Endothelial cell of umbilical vein (primary cell): ENCODE measurements at regions not wholly inside any gene's neighbourhood (a gene's known extent, or its start where the extent isn't known, plus 50 kb on each side); places are given as distances from the start of the nearest gene placed in this dataset.

ENCODE experiments used
- BruUV-seq: library from RNA; stranded (reverse); fragments of 400-500 nt; replicated peaks from 2 replicates; lab custom pipeline; 2021; lab: Mats Ljungman, UMichigan
- CTCF ChIA-PET: fragments of 300-600, 350-600 bp; sonication (Branson Sonifier 250); formaldehyde crosslinking; loops from one replicate; lab custom pipeline; 2021; ENCODE audit warnings: antibody characterized with exemption, inconsistent platforms; lab: Charles Lee
- POLR2A ChIA-PET: fragments of 300-600, 350-600 bp; sonication (Branson Sonifier 250); formaldehyde crosslinking; loops from one replicate; lab custom pipeline; 2021; ENCODE audit warnings: antibody characterized with exemption, inconsistent platforms; lab: Charles Lee
- DNase-seq: peaks from one replicate; pipeline ENCODE4 v3.0.0-alpha.2; 2011; ENCODE audit warnings: low read depth, low spot score
- FAIRE-seq: peaks from 2 replicates; lab custom pipeline; 2011; peaks lifted over from hg19 to GRCh38; lab: Jason Lieb, UNC
- H2AFZ ChIP-seq: 2 replicates; pipeline ENCODE4 v1.6.0; 2012; ENCODE audit warnings: low read depth, low read length, control low read depth, inconsistent platforms
- H3K27ac ChIP-seq: 2 replicates; pipeline ENCODE4 v1.5.1; 2011; ENCODE audit warnings: low read depth, mild to moderate bottlenecking, control low read depth, low read length, moderate library complexity; ENCODE audit not compliant: insufficient read depth
- H3K27me3 ChIP-seq, 2 experiments: 2 replicates each; pipeline versions ENCODE4 v1.6.0 to v1.6.1; 2011; ENCODE audit warnings: low read length in 2 of 2, mixed read lengths in 1 of 2; ENCODE audit not compliant: control insufficient read depth in 2 of 2, insufficient read depth in 2 of 2
- H3K36me3 ChIP-seq, 2 experiments: 2 replicates in 1 of 2; 3 replicates in 1 of 2; pipeline ENCODE4 v1.5.1; 2011; ENCODE audit warnings: low read length in 2 of 2, mild to moderate bottlenecking in 1 of 2, moderate library complexity in 1 of 2; ENCODE audit not compliant: control insufficient read depth in 2 of 2, insufficient read depth in 2 of 2; ENCODE audit errors: extremely low read depth in 1 of 2
- H3K4me1 ChIP-seq: 3 replicates; pipeline ENCODE4 v1.5.1; 2011; ENCODE audit warnings: mild to moderate bottlenecking, low read length; ENCODE audit not compliant: control insufficient read depth, insufficient read depth; ENCODE audit errors: extremely low read depth
- H3K4me2 ChIP-seq: 2 replicates; pipeline ENCODE4 v1.6.1; 2011; ENCODE audit warnings: low read length, control low read depth, mixed read lengths; ENCODE audit not compliant: insufficient read depth
- H3K4me3 ChIP-seq, 3 experiments: fragments of 200-600 bp in 1 of 3; sonication (generic), shearing (Covaris generic) in 1 of 3; replicated peaks in 1 of 3; 2 replicates each; pipeline ENCODE4 v1.5.1; 2011 to 2016; ENCODE audit warnings: control low read depth in 3 of 3, low read length in 3 of 3, mild to moderate bottlenecking in 2 of 3, inconsistent platforms in 1 of 3, low read depth in 1 of 3, moderate library complexity in 1 of 3; ENCODE audit not compliant: insufficient read depth in 1 of 3
- H3K79me2 ChIP-seq: 2 replicates; pipeline ENCODE4 v1.6.0; 2012; ENCODE audit warnings: low read length, inconsistent platforms; ENCODE audit not compliant: control insufficient read depth, insufficient read depth
- H3K9ac ChIP-seq: replicated peaks from 2 replicates; pipeline ENCODE3; 2011; ENCODE audit warnings: low read length, control low read depth; ENCODE audit not compliant: insufficient read depth; ENCODE audit errors: extremely low read depth
- H3K9me1 ChIP-seq: replicated peaks from 3 replicates; pipeline ENCODE4 v1.6.0; 2011; ENCODE audit warnings: mild to moderate bottlenecking, low read length; ENCODE audit not compliant: control insufficient read depth, insufficient read depth; ENCODE audit errors: extremely low read depth
- H3K9me3 ChIP-seq: replicated peaks from 2 replicates; pipeline ENCODE4 v1.5.1; 2012; ENCODE audit warnings: low read length, inconsistent platforms; ENCODE audit not compliant: control insufficient read depth, insufficient read depth
- H4K20me1 ChIP-seq: replicated peaks from 2 replicates; pipeline ENCODE3; 2011; ENCODE audit warnings: mild to moderate bottlenecking, low read length; ENCODE audit not compliant: control insufficient read depth, insufficient read depth; ENCODE audit errors: extremely low read depth
- EZH2 ChIP-seq: IDR thresholded peaks from 2 replicates; pipeline ENCODE4 v1.6.1; 2012; ENCODE audit warnings: borderline replicate concordance, low read depth, mild to moderate bottlenecking, moderate library complexity, low read length, inconsistent platforms; ENCODE audit not compliant: severe bottlenecking
- FOS ChIP-seq: IDR thresholded peaks from 2 replicates; pipeline ENCODE4 v1.6.1; 2011; ENCODE audit warnings: mild to moderate bottlenecking, low read length, moderate library complexity, borderline replicate concordance; ENCODE audit not compliant: insufficient read depth
- GATA2 ChIP-seq: IDR thresholded peaks from 2 replicates; pipeline ENCODE4 v1.7.0; 2011; ENCODE audit warnings: low read depth, mild to moderate bottlenecking, moderate library complexity, mixed read lengths, low read length; ENCODE audit not compliant: insufficient read length, insufficient read depth
- JUN ChIP-seq: IDR thresholded peaks from 2 replicates; pipeline ENCODE4 v1.6.1; 2011; ENCODE audit warnings: borderline replicate concordance, low read depth; ENCODE audit not compliant: insufficient read length, insufficient read depth
- MYC ChIP-seq: IDR thresholded peaks from one replicate; pipeline ENCODE4 v1.6.1; 2011; ENCODE audit warnings: mild to moderate bottlenecking, low read depth, low read length
- POLR2A ChIP-seq: IDR thresholded peaks from 2 replicates; pipeline ENCODE4 v1.6.1; 2012; ENCODE audit warnings: low read depth, mild to moderate bottlenecking, control low read depth, low read length
- POLR2AphosphoS5 ChIP-seq: IDR thresholded peaks from 2 replicates; pipeline ENCODE4 v1.6.1; 2012; ENCODE audit warnings: low read depth, mild to moderate bottlenecking, control low read depth, low read length, moderate library complexity; ENCODE audit not compliant: insufficient read depth
- dilution Hi-C: fragments of 300-500 bp; cut with MboI; formaldehyde crosslinking; loops from one replicate; pipeline ENCODE4 v1.15.0; 2019; ENCODE audit warnings: low sequenced_read_pairs; ENCODE audit not compliant: extremely low pct_ligation_motif_present
- intact Hi-C: fragments of 100-400 bp; cut with micrococcal nuclease; formaldehyde crosslinking; loops from one replicate; pipeline ENCODE4 v1.10.0; 2022
- TF ChIP-seq, protein P1 (sequence below), 2 donors: IDR thresholded peaks; 1 replicate in 1 of 2; 2 replicates in 1 of 2; pipeline ENCODE4 v1.5.1; 2011; ENCODE audit warnings: low read length in 2 of 2, mild to moderate bottlenecking in 2 of 2, moderate library complexity in 2 of 2, control low read depth in 1 of 2, inconsistent platforms in 1 of 2, low read depth in 1 of 2; ENCODE audit not compliant: insufficient read depth in 1 of 2; ENCODE audit errors: extremely low read depth in 1 of 2
- TF ChIP-seq, protein P2 (sequence below): IDR thresholded peaks from 2 replicates; pipeline ENCODE4 v1.6.1; 2011; ENCODE audit not compliant: insufficient read depth, insufficient read length

DNA sequence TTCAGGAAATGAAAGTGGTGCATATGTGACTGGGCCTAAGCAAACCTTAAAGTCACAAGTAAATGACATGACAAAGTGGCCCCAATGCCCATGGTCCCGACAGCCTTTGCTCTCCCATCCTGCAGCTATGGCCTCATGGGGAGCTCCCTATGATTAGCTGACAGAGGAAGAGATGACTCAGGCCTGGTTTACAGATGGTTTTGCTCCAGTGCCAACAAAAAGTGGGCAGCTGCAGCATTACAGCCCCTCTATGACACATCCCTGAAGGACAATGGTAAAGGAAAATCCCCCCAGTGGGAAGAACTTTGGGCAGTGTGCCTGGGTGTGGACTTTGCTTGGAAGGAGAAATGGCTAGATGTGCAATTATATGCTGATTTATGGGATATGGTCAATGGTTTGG is 105.1 kb upstream of the ADCY1 start:
- no peak overlapping the region for H3K4me3 ChIP-seq
- no peak overlapping the region for H3K4me2 ChIP-seq
- H2AFZ ChIP-seq: no peak overlapping the region
- intact Hi-C loops: no loop called here
- H3K9ac ChIP-seq: no peak overlapping the region
- FAIRE-seq (no peak), DNase-seq (no peak)
- no peaks in the 10 kb centered on the region for H3K27me3 ChIP-seq
- dilution Hi-C loops: no loop called here
- no peaks in the 10 kb centered on the region for H3K9me3 ChIP-seq
- H3K79me2 ChIP-seq: no peaks in the 10 kb centered on the region
- H3K36me3 ChIP-seq: no peaks in the 10 kb centered on the region
- CTCF ChIA-PET: no interaction called here
- no peaks in the 10 kb centered on the region for H3K4me1 ChIP-seq
- TF ChIP-seq JUN (no peak), POLR2A (no peak), EZH2 (no peak), FOS (no peak), MYC (no peak), GATA2 (no peak), POLR2AphosphoS5 (no peak)
- TF ChIP-seq, protein P1, sequence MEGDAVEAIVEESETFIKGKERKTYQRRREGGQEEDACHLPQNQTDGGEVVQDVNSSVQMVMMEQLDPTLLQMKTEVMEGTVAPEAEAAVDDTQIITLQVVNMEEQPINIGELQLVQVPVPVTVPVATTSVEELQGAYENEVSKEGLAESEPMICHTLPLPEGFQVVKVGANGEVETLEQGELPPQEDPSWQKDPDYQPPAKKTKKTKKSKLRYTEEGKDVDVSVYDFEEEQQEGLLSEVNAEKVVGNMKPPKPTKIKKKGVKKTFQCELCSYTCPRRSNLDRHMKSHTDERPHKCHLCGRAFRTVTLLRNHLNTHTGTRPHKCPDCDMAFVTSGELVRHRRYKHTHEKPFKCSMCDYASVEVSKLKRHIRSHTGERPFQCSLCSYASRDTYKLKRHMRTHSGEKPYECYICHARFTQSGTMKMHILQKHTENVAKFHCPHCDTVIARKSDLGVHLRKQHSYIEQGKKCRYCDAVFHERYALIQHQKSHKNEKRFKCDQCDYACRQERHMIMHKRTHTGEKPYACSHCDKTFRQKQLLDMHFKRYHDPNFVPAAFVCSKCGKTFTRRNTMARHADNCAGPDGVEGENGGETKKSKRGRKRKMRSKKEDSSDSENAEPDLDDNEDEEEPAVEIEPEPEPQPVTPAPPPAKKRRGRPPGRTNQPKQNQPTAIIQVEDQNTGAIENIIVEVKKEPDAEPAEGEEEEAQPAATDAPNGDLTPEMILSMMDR (IDR thresholded peaks at IDR 0.05; ENCODE audit: extremely low read depth in 1 of 2, insufficient read depth in 1 of 2, low read depth in 1 of 2, low read length in 2 of 2): no peak
- TF ChIP-seq, protein P2, sequence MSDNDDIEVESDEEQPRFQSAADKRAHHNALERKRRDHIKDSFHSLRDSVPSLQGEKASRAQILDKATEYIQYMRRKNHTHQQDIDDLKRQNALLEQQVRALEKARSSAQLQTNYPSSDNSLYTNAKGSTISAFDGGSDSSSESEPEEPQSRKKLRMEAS: no peak
- no peaks in the 10 kb centered on the region for H3K9me1 ChIP-seq
- no TSS peak for BruUV-seq
- no peaks in the 10 kb centered on the region for H4K20me1 ChIP-seq
- POLR2A ChIA-PET: no interaction called here
- no peak overlapping the region for H3K27ac ChIP-seq
